Left hindlimb (tissue), 1 donor: ENCODE measurements at regions not wholly inside any gene's neighbourhood (a gene's known extent, or its start where the extent isn't known, plus 50 kb on each side); places are given as distances from the start of the nearest gene placed in this dataset.
A peak's percentile ranks its signal among the peaks of the same experiment; 100 is the strongest.
"Not testable (repeated sequence)": the region's sequence is repeated elsewhere in the genome, so short reads cannot be mapped to it uniquely, and the experiment has no call there.

Experiments used
- DNase-seq: peaks from one replicate; pipeline ENCODE4 v3.0.0-alpha.2; 2018

DNA sequence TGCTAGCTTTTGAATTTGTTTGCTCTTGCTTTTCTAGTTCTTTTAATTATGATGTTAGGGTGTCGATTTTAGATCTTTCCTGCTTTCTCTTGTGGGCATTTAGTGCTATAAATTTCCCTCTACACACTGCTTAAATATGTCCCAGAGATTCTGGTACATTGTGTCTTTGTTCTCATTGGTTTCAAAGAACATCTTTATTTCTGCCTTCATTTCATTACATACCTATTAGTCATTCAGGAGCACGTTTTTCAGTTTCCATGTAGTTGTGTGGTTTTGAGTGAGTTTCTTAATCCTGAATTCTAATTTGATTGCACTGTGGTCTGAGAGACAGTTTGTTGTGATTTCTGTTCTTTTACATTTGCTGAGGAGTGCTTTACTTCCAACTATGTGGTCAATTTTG, 51.2 kb upstream of the MB21D2 start:
- not testable (repeated sequence) for DNase-seq

DNA sequence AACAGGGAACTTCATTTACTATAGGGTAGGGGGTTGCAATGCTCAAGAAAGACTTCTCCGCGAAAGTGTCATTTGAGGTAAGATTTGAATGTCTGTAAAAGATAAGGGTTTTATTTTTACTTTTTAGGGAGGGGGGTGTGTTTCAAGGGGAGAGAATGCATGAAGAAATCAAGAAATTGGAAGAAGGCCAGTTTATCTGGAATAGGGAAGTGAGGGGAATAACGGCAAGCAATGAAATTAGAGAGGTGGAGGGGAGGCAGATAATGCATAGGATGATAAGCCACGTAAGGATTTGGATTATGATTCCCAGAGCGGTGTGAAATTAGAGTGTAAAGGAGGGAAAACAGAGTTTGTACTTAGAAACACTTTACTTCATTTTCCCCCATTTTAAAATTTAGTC, 63.0 kb upstream of the MB21D2 start:
- DNase-seq, result no peak

DNA sequence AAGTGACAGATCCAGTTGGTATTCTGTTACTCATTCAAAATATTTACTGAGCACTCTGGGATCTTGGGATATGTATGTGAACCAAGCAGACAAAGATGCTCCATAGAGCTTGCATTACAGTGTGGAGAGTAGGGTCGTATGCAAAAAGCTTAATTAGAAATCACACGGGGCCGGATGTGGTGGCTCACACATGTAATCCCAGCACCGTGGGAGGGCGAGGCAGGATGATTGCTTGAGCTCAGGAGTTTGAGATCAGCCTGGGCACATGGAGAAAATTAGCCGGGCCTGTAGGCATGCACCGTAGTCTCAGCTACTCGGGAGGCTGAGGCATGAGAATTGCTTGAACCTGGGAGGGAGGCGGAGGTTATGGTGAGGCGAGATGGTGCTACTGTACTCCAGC, 68.7 kb upstream of the MB21D2 start:
- DNase-seq, result no peak

DNA sequence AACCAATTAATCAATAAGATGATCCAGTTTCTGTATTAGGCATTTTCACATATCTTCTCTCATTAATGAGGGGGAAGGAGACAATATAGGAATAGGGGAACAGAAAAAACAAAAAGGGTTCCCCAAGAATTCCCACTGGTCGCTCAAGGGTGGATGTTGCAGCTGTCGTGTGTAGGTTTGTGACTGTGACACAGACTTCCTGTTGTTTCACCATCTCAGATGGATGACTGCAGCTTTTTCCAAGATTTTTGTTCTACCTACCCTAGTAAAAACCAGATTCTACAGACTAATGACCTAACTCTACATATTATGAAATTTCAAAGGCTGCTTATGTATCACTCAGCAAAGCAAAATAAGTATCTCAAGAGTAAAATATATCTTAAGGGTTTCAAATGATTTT, 73.7 kb upstream of the MB21D2 start:
- no peak for DNase-seq

DNA sequence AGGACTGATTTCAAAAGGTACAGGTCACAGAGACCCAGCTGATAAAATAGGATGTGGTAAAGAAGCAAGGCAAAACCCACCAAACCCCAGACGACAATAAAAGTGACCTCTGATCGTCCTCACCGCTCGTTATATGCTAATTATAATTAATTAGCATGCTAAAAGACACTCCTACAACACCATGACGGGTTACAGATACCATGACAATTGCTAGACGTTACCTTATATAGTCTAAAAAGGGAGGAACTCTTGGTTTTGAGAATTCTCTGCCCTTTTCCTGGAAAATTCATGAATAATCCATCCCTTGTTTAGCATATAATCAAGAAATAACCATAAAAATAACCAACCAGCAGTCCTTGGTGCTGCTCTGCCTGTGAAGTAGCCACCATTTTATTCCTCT, 74.7 kb upstream of the MB21D2 start:
- no peak for DNase-seq

DNA sequence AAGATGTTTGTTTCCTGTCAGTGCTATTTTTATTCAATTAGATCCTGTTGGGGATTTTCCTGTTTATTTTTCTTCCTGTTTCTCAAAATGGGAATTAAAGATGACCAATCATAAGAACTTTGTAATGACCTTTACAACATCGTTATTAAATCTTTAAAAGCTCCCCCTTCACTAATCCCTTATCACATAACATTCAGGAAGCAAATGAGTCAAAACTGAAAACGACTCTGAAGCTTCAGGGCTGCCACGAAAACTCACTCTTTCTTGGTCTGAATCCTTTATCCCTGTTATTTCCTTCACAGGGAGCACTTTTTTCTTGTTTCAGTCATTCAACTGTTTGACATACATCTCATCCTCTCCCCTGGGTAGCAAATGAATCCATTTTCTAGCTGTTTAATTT, 75.8 kb upstream of the MB21D2 start:
- DNase-seq, result no peak

DNA sequence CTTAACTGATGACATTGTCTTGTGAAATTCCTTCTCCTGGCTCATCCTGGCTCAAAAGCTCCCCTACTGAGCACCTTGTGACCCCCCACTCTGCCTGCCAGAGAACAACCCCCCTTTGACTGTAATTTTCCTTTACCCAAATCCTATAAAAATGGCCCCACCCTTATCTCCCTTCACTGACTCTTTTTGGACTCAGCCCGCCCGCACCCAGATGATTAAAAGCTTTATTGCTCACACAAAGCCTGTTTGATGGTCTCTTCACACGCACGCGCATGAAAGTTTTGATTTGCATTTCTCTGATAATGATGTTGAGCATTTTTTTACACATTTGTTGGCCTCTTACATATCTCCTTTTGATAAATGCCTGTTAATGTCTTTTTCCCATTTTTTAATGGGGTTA, 83.5 kb upstream of the MB21D2 start:
- not testable (repeated sequence) for DNase-seq

DNA sequence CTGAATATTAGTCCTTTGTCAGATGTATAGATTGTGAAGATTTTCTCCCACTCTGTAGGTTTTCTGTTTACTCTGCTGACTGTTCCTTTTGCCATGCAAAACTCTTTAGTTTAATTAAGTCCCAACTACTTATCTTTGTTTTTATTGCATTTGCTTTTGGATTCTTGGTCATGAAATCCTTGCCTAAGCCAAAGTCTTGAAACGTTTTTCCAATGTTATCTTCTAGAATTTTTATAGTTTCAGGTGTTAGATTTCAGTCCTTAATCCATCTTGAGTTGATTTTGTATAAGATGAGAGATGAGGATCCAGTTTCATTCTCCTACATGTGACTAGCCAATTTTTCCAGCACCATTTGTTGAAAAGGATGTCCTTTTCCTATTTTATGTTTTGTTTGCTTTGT, 86.0 kb upstream of the MB21D2 start:
- not testable (repeated sequence) for DNase-seq

DNA sequence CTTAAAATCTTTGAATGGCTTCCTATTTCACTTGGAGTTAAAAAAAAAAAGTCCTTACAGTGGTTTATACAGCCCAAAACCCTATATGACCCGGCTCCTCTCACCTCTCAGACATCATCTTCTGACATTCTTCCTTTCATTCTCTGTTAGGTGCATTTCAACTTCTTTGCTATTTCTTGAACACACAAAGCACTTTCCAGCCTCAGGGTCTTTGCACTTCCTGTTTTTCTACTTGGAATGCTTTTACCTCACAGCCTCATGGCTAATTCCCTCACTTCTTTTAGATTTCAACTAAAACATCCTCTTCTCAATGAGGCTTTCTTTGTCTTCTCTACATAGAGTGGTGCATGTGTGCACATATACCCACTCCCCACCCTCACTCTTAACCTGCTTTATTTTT, 91.0 kb upstream of the MB21D2 start:
- DNase-seq, result no peak

DNA sequence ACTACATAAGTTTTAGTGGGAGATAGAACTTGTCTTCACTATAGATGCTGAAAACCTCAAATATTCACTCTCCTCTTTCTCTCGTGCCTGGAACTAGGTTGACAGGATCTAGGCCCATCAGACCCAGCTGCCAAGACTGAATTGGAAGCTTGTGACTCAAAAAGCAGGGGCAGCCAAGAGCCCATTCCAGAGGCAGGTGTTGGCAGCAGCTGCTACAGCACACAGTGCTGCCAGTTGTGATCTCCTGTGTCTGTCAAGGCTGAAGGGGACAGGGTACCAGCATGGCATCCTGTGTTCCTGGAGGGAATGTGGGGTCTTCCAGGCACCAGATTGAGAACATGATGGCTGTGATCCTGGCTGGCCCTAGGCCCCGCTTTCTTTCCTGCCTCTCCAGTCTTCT, 92.5 kb upstream of the MB21D2 start:
- peak; percentile 71 for DNase-seq

DNA sequence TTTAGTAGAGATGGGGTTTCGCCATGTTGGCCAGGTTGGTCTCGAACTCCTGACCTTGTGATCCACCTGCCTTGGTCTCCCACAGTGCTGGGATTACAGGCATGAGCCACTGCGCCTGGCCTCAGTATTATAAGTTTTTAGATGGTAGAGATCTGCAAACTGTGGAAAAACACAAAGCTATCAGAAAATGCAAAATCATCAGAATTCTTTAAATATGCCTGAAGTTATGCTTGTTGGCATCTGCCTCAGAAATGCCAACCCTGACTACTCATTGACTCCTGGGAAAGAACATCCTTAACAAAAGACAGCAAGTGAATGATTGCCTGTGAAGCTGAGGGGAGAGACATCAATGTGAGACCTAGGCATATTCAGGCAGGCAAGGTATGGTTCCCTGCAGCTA, 94.3 kb upstream of the MB21D2 start:
- no peak for DNase-seq

DNA sequence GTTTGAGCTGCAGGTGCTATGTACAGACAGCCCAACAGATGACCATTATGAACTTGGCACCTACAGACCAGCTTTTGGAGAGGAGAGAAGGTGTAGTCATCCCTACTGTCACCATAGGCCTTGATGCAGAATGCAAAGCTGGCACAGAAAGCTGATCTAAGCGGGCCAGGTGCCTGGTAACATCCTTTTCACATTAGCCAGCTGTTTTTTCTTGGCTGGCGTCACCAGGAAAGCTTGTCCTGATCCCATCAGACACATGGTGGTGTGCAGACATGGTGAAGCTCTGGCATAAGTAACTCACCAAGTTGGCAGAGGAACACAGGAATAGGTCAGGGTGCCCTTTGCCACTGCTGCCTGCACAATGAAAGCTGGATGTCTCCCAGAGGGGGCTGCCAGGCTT, 97.2 kb upstream of the MB21D2 start:
- DNase-seq, result no peak

DNA sequence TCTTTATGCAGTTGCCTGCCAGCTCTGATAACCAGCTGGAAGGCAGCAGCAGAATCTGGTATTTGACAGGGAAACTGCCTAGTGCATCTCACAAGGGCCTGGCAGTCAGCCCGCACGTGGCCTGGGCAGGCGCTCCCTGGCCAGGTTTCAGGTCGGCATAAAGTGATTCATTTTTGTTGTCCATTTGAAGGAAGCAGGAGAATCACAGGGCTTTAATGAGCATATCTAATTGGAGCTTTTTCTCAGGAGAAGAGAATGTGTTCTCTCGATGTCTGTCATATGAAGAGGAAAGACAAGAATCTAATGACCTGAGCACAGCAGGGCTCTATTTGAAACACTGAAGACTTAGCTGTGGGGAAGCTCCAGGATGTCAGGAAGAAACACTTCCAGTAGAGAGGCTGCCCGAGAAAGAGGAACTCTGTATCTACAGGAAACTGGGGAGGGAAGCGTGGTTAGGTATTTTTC, 98.8 kb upstream of the MB21D2 start:
- no peak for DNase-seq

DNA sequence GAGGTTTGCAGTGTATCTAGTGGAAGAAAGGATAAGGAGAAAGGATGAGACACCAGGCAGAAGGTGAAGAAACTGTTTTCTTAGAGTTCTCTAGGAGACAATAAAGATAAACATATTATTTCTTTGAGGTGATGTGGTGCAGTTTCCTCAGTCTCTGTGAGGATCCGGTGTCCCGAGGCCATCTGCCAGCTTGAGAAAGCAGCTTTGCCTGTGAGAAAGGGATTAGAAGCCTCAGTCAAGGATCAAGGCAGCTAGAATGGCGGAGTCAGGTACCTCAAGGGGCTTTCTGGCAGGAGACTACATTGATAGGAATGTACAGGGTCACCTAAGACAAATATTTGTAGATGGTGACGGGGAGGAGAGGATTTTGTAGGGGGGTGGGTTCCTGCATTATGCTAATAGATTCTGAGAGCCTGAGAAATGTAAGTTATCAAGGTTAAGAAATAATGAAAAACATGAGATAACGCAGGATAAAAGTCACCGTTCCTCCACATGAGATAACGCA, 103.9 kb upstream of the MB21D2 start:
- no peak for DNase-seq

DNA sequence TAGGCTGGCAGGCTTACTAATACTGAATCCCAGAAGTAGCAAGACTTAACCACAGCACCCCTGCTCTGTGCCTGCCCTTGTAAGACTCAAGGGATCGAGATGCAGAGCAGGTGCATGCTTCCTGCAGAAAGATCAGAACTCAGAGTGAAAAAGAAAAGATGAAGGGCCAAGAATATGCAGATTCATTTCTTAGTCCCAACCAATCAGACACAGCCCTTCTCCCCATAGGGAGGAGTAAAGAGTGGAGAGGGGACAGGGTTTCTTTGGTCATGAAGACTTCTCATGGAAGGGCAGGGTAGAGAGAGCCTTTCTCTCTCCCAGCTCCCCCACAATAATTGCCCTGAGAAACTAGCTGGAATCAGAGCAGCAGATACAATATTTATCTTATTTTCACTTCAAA, 105.6 kb upstream of the MB21D2 start:
- no peak for DNase-seq

DNA sequence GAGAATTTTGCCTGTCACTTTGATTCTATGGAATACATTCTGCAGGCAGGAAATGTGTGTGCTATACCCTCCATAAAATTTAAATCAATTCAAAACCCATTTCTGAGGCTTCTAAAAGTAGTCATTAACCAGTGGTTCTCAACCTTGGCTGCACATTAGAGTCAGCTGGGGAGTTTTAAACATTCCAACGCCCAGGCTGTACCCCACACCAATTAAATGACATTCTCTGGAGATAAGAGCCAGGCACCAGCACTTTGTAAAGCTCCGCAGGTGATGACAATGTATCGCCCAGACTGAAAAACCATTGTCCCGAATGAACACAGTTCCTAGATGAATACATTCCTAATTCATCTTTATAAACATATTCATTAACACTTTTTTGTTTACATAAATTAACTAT, 110.6 kb upstream of the MB21D2 start:
- no peak for DNase-seq

DNA sequence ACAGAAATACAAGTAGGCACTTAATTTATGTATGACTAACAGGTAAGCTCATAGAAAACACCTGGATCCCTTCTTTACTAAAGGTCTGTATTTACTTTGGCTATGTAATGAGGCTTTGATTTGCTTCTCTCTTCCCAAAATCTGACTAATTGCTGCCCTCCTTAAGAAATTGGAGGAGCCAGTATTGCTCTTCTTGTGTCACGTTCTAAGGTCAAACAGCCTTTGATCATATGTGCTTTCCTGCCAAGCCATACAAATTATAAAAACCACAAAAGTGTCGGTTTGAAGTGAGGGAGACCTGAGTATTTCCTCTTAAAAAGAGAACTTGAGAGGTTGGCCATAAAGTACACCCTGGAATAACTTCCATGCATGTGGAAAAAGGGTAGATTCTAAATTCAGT, 112.1 kb upstream of the MB21D2 start:
- no peak for DNase-seq

DNA sequence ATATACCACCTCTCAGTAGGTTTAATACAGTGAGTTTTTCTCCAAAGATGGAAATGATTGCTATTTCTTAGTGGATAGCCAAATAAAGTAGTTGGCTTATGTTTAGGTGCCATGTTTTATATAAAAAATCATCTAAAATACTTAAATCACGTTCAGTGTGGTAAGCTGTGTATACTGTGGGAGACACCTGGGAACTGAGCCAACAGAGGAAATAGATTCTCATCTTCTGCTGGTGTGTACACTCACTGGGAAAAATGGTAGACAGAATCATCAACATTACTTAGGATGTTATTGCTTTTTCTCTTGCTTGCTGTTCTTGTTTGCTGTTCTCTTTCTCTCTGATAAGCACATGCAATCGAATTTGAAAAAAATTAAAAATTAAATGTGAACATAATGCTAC, 112.6 kb upstream of the MB21D2 start:
- no peak for DNase-seq

DNA sequence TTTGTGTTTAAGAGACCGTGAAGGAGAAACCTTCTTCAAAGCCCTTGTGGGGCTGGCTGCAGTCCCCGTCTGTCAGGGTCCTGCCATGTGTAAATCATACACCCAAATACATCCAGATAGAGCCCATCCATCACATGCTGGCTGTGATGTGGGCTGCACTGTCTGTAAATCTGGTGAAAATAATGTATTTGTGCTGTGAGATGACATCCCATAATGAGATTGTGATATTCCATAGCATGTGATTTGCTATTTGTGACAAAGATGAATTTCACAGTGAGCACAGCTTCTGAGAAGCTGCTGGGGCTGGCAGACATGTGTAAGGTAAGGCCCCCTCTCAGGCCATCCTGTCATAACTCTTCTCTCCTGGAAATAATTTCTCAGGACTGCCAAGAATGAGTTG, 114.3 kb upstream of the MB21D2 start:
- no peak for DNase-seq

DNA sequence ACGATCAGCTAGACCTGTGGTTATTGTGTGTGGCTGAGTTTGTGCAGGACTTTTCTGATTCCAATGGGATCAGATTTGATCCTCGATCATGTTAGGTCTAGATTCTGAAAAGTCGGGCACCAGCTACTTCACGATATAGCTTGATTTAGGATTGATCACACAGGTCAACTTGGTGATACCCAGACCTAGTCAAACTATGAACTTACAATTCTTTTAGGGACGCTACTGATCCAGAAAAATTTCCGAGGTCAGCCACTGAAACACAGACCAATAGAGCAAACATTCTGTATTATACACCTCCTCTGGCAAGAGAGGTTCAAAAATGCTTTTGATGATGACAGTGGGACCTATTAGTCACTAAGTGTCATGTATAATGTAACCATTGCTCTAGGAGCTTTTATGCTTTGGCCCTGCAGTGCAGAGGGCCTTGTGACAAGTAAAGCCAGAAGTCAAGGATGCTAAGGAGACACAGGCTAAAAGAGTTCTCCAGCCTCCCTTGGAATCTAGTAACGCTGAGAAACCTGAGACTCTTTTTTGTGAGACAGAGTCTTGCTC, 115.6 kb upstream of the MB21D2 start:
- no peak for DNase-seq

DNA sequence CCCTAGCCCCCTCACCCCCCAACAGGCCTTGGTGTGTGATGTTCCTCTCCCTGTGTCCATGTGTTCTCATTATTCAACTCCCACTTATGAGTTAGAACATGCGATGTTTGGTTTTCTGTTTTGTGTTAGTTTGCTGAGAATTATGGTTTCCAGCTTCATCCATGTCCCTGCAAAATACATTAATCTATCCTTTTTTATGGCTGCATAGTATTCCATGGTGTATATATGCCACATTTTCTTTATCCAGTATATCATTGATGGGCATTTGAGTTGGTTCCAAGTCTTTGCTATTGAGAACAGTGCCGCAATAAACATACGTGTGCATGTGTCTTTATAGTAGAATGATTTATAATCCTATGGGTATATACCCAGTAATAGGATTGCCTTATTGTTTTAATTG, 120.2 kb upstream of the MB21D2 start:
- not testable (repeated sequence) for DNase-seq

DNA sequence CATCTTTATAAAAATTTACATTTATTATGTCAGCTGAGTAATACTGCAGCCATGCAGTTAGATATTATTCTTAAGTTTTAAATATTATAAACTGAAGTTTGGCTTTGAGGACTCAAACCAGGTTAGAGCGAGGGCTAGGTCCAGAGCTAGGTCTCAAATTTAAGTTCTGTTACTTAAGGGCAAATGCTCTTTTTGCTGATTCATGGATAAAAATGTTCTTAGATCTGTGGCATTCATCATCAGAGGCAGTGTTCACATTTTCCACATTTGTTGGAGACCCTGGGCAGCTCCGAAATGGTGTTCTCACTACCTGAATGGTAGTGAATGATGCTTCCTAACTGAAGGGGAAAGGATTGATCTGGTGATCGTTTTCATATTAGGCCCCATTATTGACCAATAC, 121.4 kb upstream of the MB21D2 start:
- DNase-seq, result no peak

DNA sequence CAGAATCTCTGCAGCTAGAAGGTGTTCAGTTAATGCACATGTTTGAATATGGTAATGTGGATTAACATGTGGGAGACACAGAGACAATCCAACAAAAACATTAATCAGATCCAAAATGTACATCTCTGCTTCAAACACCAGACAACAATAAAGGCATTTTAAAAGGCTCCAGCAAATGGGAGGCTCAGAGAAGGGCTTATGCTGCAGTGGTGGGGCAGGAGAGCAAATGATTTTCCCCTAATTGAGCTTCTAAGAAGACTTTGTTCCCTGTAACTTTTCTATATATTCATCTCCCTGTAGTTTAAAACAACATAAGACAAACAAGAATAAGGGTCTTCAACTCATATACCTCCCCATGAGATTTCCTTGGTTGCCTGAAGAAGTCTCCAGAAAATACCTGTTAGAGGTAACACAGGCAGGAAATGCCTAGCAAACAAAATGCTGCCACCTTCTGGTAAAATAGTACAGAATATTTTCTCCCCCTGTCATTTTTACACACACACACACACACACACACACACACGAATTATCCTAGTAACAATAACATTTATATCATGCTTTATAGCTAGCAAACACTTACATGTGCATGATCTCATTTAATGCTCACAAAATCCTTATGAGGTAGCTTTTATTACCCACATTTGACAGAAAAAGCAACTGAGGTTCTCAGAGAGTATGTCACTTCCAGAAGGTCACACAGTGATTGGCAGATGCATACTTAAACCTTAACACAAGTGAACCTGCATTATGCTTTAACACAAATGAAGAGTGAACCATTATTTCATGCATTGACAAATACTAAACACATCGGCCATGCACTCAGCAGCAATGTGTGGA, 123.4 kb upstream of the MB21D2 start:
- DNase-seq, result no peak

DNA sequence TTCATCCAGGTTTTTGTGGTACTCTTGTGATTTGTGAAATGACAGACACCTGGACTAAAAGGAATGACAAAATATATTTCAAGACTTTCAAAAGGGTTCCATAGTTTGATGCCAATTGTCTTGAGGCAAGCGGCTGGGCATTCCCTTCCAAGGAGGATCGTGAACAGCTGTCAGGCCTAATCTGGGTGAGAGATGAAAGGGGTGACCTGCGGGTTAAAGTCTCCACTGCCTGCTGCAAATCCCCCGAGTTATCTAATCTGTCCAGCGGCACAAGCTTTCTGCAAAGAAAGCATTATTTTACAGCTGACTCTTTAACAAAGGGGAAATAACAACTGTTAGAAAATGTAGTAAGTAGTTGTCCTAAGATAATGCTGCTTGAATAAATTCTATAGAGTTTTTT, 128.7 kb upstream of the MB21D2 start:
- no peak for DNase-seq

DNA sequence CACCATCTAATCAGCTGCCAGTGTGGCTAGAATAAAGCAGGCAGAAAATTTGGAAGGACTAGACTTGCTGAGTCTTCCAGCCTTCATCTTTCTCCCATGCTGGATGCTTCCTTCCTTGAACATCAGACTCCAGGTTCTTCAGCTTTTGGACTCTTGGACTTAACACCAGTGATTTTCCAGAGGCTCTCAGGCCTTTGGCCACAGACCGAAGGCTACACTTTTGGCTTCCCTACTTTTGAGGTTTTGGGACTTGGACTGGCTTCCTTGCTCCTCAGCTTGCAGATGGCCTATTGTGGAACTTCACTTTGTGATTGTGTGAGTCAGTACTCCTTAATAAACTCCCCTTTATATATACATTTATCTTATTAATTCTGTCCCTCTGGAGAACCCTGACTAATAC, 129.8 kb upstream of the MB21D2 start:
- DNase-seq, result not testable (repeated sequence)
